WTC11 (cell line): ENCODE measurements at regions not wholly inside any gene's neighbourhood (a gene's known extent, or its start where the extent isn't known, plus 50 kb on each side); places are given as distances from the start of the nearest gene placed in this dataset.

Experiments used
- ATAC-seq: fragments of 200-7000 bp; cut with Tn5 transposase; 2 replicates; pipeline ENCODE4 v1.10.0; 2021; ENCODE audit warnings: mild to moderate bottlenecking, moderate library complexity
- CTCF ChIA-PET: fragments of 300-600 bp; sonication (Branson Sonifier 250); formaldehyde crosslinking; loops from one replicate; lab custom pipeline; 2021; ENCODE audit warnings: antibody characterized with exemption; lab: Charles Lee
- POLR2A ChIA-PET: fragments of 350-600 bp; sonication (Branson Sonifier 250); formaldehyde crosslinking; loops from one replicate; lab custom pipeline; 2021; ENCODE audit warnings: antibody characterized with exemption; lab: Charles Lee
- DNase-seq: peaks from one replicate; pipeline ENCODE4 v3.0.0; 2021; ENCODE audit warnings: low spot score
- H3K27ac Mint-ChIP-seq: 2 replicates; pipeline ENCODE4 v1.8.0; 2021; ENCODE audit warnings: mixed read lengths
- H3K27me3 Mint-ChIP-seq: 2 replicates; pipeline ENCODE4 v1.8.0; 2021; ENCODE audit warnings: low read depth, mild to moderate bottlenecking, moderate library complexity, mixed read lengths
- H3K36me3 Mint-ChIP-seq: 2 replicates; pipeline ENCODE4 v1.8.0; 2021; ENCODE audit warnings: mixed read lengths
- H3K4me1 Mint-ChIP-seq: 2 replicates; pipeline ENCODE4 v1.8.0; 2022; ENCODE audit warnings: mixed read lengths
- H3K4me3 Mint-ChIP-seq: 2 replicates; pipeline ENCODE4 v1.8.0; 2021; ENCODE audit warnings: mild to moderate bottlenecking, moderate library complexity, mixed read lengths
- H3K9me3 Mint-ChIP-seq: 2 replicates; pipeline ENCODE4 v1.8.0; 2021; ENCODE audit warnings: mixed read lengths
- ATF1 ChIP-seq: sonication (generic); formaldehyde crosslinking; IDR thresholded peaks from 2 replicates; pipeline ENCODE4 v1.8.1; 2023; ENCODE audit warnings: mild to moderate bottlenecking, moderate library complexity, missing genetic modification reagents
- CBFB ChIP-seq: sonication (generic); formaldehyde crosslinking; IDR thresholded peaks from 2 replicates; pipeline ENCODE4 v1.8.1; 2022; ENCODE audit warnings: mild to moderate bottlenecking, low read depth, missing genetic modification reagents
- IRF2 ChIP-seq: sonication (generic); formaldehyde crosslinking; IDR thresholded peaks from 2 replicates; pipeline ENCODE4 v1.8.0; 2022; ENCODE audit warnings: low read depth, missing genetic modification reagents, borderline replicate concordance
- MYBL2 ChIP-seq: sonication (generic); formaldehyde crosslinking; IDR thresholded peaks from 2 replicates; pipeline ENCODE4 v1.8.1; 2023; ENCODE audit warnings: mild to moderate bottlenecking, moderate library complexity, missing genetic modification reagents
- NR3C1 ChIP-seq: sonication (generic); formaldehyde crosslinking; conservative IDR thresholded peaks from 2 replicates; pipeline ENCODE4 v1.8.1; 2023; ENCODE audit warnings: low read depth, mild to moderate bottlenecking, missing genetic modification reagents
- SP1 ChIP-seq: sonication (generic); formaldehyde crosslinking; conservative IDR thresholded peaks from 2 replicates; pipeline ENCODE4 v1.8.1; 2022; ENCODE audit warnings: missing genetic modification reagents
- TEAD1 ChIP-seq: sonication (generic); formaldehyde crosslinking; IDR thresholded peaks from 2 replicates; pipeline ENCODE4 v1.8.0; 2022; ENCODE audit warnings: mild to moderate bottlenecking, missing genetic modification reagents
- ZNF121 ChIP-seq: sonication (generic); formaldehyde crosslinking; IDR thresholded peaks from 2 replicates; pipeline ENCODE4 v1.8.0; 2023; ENCODE audit warnings: missing genetic modification reagents
- ZNF219 ChIP-seq: sonication (generic); formaldehyde crosslinking; IDR thresholded peaks from 2 replicates; pipeline ENCODE4 v1.8.0; 2023; ENCODE audit warnings: missing genetic modification reagents, mild to moderate bottlenecking, borderline replicate concordance
- ZNF263 ChIP-seq: sonication (generic); formaldehyde crosslinking; IDR thresholded peaks from 2 replicates; pipeline ENCODE4 v1.8.1; 2022; ENCODE audit warnings: low read depth, mild to moderate bottlenecking, moderate library complexity, missing genetic modification reagents
- TF ChIP-seq, protein P1 (sequence below): fragments of 250-450 bp; sonication (Bioruptor Pico); IDR thresholded peaks from 2 replicates; pipeline ENCODE4 v1.9.0; 2021; ENCODE audit warnings: mild to moderate bottlenecking
- TF ChIP-seq, protein P2 (sequence below): fragments of 250-450 bp; sonication (Bioruptor Pico); IDR thresholded peaks from 2 replicates; pipeline ENCODE4 v1.8.0; 2021; ENCODE audit warnings: mild to moderate bottlenecking
- TF ChIP-seq, protein P3 (sequence below): sonication (generic); formaldehyde crosslinking; IDR thresholded peaks from 2 replicates; pipeline ENCODE4 v1.8.0; 2023; ENCODE audit warnings: mild to moderate bottlenecking, missing genetic modification reagents
- TF ChIP-seq, protein P4 (sequence below): sonication (generic); formaldehyde crosslinking; IDR thresholded peaks from 2 replicates; pipeline ENCODE4 v1.8.1; 2022; ENCODE audit warnings: low read depth, mild to moderate bottlenecking, moderate library complexity, missing genetic modification reagents, borderline replicate concordance
- TF ChIP-seq, protein P5 (sequence below): sonication (generic); formaldehyde crosslinking; IDR thresholded peaks from 2 replicates; pipeline ENCODE4 v1.8.1; 2023; ENCODE audit warnings: mild to moderate bottlenecking, missing genetic modification reagents, moderate library complexity

DNA sequence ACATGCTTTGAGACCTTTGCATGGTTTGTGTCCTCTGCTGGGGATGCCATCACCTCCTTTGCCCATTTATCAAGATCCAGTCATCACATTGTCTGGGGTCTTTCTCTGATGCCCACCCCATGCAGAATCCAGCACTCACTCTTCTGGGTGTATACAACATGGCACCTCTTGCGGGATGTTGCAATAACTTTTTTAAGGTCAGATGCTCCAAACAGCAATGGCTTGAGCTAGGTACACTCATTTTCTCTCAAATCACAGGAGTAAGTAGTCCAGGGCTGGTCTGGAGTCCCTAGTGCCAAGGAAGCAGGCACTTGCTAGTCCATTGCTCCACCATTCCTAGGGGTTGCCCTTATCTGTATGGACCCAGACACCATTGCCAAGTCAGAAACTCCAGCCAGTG lies 196.6 kb upstream of the KCNG1 start (continued):
- TF ChIP-seq, protein P1, sequence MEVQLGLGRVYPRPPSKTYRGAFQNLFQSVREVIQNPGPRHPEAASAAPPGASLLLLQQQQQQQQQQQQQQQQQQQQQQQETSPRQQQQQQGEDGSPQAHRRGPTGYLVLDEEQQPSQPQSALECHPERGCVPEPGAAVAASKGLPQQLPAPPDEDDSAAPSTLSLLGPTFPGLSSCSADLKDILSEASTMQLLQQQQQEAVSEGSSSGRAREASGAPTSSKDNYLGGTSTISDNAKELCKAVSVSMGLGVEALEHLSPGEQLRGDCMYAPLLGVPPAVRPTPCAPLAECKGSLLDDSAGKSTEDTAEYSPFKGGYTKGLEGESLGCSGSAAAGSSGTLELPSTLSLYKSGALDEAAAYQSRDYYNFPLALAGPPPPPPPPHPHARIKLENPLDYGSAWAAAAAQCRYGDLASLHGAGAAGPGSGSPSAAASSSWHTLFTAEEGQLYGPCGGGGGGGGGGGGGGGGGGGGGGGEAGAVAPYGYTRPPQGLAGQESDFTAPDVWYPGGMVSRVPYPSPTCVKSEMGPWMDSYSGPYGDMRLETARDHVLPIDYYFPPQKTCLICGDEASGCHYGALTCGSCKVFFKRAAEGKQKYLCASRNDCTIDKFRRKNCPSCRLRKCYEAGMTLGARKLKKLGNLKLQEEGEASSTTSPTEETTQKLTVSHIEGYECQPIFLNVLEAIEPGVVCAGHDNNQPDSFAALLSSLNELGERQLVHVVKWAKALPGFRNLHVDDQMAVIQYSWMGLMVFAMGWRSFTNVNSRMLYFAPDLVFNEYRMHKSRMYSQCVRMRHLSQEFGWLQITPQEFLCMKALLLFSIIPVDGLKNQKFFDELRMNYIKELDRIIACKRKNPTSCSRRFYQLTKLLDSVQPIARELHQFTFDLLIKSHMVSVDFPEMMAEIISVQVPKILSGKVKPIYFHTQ (CRISPR knock-in tag), result no peak
- TF ChIP-seq TEAD1 (CRISPR knock-in tag) (no peak), ZNF263 (CRISPR knock-in tag) (no peak), IRF2 (CRISPR knock-in tag) (no peak), ZNF121 (CRISPR knock-in tag) (no peak), MYBL2 (CRISPR knock-in tag) (no peak), SP1 (CRISPR knock-in tag) (no peak), CBFB (CRISPR knock-in tag) (no peak), ZNF219 (CRISPR knock-in tag) (no peak)
- TF ChIP-seq, protein P2, sequence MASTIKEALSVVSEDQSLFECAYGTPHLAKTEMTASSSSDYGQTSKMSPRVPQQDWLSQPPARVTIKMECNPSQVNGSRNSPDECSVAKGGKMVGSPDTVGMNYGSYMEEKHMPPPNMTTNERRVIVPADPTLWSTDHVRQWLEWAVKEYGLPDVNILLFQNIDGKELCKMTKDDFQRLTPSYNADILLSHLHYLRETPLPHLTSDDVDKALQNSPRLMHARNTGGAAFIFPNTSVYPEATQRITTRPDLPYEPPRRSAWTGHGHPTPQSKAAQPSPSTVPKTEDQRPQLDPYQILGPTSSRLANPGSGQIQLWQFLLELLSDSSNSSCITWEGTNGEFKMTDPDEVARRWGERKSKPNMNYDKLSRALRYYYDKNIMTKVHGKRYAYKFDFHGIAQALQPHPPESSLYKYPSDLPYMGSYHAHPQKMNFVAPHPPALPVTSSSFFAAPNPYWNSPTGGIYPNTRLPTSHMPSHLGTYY, result no peak
- TF ChIP-seq, protein P3, sequence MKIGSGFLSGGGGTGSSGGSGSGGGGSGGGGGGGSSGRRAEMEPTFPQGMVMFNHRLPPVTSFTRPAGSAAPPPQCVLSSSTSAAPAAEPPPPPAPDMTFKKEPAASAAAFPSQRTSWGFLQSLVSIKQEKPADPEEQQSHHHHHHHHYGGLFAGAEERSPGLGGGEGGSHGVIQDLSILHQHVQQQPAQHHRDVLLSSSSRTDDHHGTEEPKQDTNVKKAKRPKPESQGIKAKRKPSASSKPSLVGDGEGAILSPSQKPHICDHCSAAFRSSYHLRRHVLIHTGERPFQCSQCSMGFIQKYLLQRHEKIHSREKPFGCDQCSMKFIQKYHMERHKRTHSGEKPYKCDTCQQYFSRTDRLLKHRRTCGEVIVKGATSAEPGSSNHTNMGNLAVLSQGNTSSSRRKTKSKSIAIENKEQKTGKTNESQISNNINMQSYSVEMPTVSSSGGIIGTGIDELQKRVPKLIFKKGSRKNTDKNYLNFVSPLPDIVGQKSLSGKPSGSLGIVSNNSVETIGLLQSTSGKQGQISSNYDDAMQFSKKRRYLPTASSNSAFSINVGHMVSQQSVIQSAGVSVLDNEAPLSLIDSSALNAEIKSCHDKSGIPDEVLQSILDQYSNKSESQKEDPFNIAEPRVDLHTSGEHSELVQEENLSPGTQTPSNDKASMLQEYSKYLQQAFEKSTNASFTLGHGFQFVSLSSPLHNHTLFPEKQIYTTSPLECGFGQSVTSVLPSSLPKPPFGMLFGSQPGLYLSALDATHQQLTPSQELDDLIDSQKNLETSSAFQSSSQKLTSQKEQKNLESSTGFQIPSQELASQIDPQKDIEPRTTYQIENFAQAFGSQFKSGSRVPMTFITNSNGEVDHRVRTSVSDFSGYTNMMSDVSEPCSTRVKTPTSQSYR (CRISPR knock-in tag), result no peak
- TF ChIP-seq, protein P4, sequence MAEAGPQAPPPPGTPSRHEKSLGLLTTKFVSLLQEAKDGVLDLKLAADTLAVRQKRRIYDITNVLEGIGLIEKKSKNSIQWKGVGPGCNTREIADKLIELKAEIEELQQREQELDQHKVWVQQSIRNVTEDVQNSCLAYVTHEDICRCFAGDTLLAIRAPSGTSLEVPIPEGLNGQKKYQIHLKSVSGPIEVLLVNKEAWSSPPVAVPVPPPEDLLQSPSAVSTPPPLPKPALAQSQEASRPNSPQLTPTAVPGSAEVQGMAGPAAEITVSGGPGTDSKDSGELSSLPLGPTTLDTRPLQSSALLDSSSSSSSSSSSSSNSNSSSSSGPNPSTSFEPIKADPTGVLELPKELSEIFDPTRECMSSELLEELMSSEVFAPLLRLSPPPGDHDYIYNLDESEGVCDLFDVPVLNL, result no peak
- TF ChIP-seq, protein P5, sequence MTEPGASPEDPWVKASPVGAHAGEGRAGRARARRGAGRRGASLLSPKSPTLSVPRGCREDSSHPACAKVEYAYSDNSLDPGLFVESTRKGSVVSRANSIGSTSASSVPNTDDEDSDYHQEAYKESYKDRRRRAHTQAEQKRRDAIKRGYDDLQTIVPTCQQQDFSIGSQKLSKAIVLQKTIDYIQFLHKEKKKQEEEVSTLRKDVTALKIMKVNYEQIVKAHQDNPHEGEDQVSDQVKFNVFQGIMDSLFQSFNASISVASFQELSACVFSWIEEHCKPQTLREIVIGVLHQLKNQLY, result no peak

DNA sequence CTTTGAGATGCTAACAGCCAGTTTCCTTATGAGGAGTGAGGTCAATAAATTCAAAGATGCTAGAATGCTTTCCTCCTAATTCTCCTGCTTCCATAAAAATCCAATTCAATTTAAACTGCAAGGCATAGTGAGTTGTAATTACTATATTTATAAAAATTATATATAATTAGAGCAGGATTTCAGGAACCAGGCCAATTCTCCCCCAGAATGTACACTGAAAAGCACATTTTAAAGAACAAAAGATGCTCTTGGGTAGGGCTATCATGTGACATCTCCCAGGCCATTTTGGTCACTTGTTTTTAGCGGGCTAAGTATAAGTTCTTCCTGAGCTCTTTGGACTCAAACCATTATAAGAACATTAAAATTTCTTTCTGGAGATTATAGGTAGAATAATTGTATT lies 195.7 kb upstream of the KCNG1 start:
- TF ChIP-seq NR3C1 (no peak), ATF1 (no peak)
- TF ChIP-seq, protein P1 (CRISPR knock-in tag), result no peak
- TF ChIP-seq, protein P4, result no peak
- ATAC-seq (no peak), DNase-seq (no peak)
- H3K9me3 Mint-ChIP-seq, result peaks cover 39% of the 10 kb centered on the region
- H3K27me3 Mint-ChIP-seq, result peaks cover 21% of the 10 kb centered on the region
- CTCF ChIA-PET, result no interaction called here
- POLR2A ChIA-PET, result no interaction called here
- peaks cover 23% of the 10 kb centered on the region for H3K36me3 Mint-ChIP-seq
- no peak overlapping the region for H3K4me3 Mint-ChIP-seq
- H3K27ac Mint-ChIP-seq, result no peak overlapping the region
- peaks cover 36% of the 10 kb centered on the region for H3K4me1 Mint-ChIP-seq
